ENCODE measurements at regions not wholly inside any gene's neighbourhood (a gene's known extent, or its start where the extent isn't known, plus 50 kb on each side); places are given as distances from the start of the nearest gene placed in this dataset.
"Not testable (repeated sequence)": the region's sequence is repeated elsewhere in the genome, so short reads cannot be mapped to it uniquely, and the experiment has no call there.

DNA sequence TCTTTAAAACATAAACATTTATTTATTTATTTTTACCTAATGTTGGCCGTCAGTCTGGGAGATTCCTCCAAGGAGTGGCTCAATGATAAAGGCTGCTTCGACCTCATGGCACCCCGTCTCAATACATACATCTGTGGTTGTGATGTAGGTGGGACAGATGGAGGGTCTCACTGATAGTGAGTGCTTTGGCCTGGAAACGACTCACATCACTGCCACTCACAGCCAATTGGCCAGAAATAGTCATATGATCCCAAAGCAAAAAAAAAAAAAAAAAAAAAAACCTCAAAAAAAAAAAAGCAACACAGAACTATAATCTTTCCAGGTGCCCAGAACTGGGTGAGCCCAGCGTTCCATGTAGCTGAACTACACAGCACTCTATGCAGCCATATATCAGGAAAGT lies 125.4 kb downstream of the PSAT1 start:
- Histone ChIP-seq H3K9me3 (replicated peaks) (no peaks in the 10 kb centered on the region), H3K36me3 (no peaks in the 10 kb centered on the region), H3K4me1 (no peaks in the 10 kb centered on the region), H3K27ac (no peak overlapping the region), H3K27me3 (no peaks in the 10 kb centered on the region), H3K4me3 (no peak overlapping the region)
- DNase-seq: no peak

DNA sequence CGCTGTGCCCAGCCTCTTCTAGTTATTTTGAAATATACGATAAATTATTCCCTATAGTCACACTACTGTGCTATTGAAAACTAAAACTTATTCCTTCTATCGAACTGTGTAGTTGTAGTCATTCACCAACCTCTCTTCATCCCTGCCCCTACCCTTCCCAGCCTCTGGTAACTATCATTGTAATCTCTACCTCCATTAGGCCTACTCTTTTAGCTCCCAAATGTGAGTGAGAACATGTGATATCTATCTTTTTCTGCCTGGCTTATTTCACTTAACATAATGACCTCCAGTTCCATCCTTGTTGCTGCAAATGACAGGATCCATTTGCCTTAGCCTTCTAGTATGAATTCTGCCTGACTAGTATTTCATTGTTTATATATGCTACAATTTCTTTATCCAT lies 127.4 kb downstream of the PSAT1 start:
- DNase-seq: no peak
- no peaks in the 10 kb centered on the region for H3K9me3 ChIP-seq (replicated peaks)

DNA sequence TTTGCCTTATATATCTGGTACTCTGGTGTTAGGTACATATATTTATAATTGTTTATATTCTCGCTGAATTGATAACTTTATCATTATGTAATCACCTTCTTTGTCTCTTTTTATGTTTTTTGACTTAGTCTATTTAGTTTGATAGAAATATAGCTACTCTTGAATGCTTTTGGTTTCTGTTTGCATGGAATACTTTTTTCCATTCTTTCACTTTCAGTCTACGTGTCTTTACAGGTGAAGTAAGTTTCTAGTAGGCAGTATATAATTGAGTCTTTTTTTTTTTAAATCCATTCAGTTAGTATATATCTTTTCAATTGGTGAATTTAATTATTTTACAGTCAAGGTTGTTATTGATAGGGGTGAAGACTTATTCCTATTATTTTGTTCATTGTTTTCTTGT lies 131.7 kb downstream of the PSAT1 start:
- H3K4me1 ChIP-seq: no peaks in the 10 kb centered on the region
- no peak overlapping the region for H3K27ac ChIP-seq
- no peaks in the 10 kb centered on the region for H3K36me3 ChIP-seq
- H3K9me3 ChIP-seq (replicated peaks): no peaks in the 10 kb centered on the region
- H3K4me3 ChIP-seq: no peak overlapping the region
- H3K27me3 ChIP-seq: no peaks in the 10 kb centered on the region
- no peak for DNase-seq

More for the DNA sequence above, 127.4 kb downstream of the PSAT1 start:
- Histone ChIP-seq H3K4me3 (no peak overlapping the region), H3K36me3 (no peaks in the 10 kb centered on the region), H3K27me3 (no peaks in the 10 kb centered on the region), H3K27ac (no peak overlapping the region), H3K4me1 (no peaks in the 10 kb centered on the region)

DNA sequence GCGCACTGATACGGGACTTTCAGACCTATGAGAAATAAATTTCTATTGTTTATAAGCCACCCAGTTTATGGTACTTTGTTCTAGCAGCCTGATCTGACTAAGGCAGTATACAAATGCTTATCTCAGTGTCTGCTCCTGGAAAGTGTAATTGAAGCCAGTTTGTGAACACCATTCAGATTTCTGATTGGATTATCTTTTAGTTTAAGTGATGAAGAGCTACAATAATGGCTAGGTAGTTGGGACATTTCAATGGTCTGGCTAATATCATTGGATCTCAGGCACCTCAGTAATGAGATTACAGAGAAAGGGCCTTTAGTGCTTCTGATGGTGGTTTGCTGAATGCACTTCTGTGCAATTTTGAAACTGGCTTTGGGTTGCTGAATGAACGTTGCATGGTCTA lies 133.5 kb downstream of the PSAT1 start:
- peaks cover 3% of the 10 kb centered on the region; the same call in 1 of the 2 replicates for H3K4me1 ChIP-seq
- DNase-seq: no peak
- H3K27ac ChIP-seq: no peak overlapping the region
- H3K27me3 ChIP-seq: no peaks in the 10 kb centered on the region
- H3K4me3 ChIP-seq: no peak overlapping the region
- no peaks in the 10 kb centered on the region for H3K9me3 ChIP-seq (replicated peaks)
- H3K36me3 ChIP-seq: no peaks in the 10 kb centered on the region

DNA sequence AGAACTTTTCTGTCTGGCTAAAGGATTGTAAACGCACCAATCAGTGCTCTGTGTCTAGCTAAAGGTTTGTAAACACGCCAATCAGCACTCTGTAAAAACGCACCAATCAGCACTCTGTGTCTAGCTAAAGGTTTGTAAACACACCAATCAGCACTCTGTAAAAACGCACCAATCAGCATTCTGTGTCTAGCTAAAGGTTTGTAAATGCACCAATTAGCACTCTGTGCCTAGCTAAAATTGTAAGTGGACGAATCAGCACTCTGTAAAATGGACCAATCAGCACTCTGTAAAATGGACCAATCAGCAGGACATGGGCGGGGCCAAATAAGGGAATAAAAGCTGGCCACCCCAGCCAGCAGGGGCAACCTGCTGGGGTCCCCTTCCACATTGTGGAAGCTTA lies 134.1 kb downstream of the PSAT1 start:
- not testable (repeated sequence) for DNase-seq; H3K4me3 ChIP-seq; H3K9me3 ChIP-seq (replicated peaks); H3K27me3 ChIP-seq; H3K36me3 ChIP-seq; H3K27ac ChIP-seq; H3K4me1 ChIP-seq

DNA sequence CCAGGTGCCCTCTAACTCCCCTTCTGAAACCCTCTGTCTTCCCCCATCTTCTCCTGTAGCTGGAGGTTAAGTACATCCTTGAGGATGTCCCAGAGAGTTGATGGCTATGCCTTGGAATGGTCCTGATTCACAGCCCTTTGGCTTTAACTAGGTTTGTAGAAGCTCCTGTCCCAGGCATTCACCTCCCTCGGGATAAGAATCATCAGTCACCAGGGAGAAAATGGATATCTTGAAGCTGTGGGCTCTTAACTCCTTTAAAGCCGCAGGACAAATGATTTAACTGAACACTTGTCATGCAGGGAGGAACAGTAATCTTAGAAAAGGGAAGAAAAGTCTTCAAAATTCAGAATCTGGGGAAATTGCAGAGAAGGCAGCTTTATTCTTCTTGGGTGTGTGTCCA lies 139.9 kb downstream of the PSAT1 start:
- no peak for DNase-seq
- no peak overlapping the region for H3K4me3 ChIP-seq
- no peaks in the 10 kb centered on the region for H3K27me3 ChIP-seq
- no peaks in the 10 kb centered on the region for H3K9me3 ChIP-seq (replicated peaks)
- no peaks in the 10 kb centered on the region for H3K36me3 ChIP-seq
- H3K4me1 ChIP-seq: peaks cover 16% of the 10 kb centered on the region
- H3K27ac ChIP-seq: no peak overlapping the region

DNA sequence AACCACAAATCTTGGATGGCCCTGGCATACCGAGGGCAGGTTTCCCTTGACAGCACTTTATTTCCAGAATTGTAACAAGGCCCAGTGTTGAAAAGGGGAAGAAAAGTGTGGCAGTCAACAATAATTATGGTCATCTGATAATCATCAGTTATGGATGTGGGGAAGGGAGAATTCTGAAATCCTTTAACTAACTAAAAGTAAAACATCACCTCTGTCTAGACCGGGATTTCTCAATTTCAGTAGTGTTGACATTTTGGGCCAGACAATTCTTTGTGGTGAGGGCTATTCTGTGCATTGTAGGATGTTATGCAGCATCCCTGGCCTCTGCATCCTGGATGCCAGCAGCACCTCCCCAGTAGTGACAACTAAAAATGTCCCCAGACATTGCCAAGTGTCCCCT lies 140.4 kb downstream of the PSAT1 start:
- H3K9me3 ChIP-seq (replicated peaks): no peaks in the 10 kb centered on the region
- no peak for DNase-seq

DNA sequence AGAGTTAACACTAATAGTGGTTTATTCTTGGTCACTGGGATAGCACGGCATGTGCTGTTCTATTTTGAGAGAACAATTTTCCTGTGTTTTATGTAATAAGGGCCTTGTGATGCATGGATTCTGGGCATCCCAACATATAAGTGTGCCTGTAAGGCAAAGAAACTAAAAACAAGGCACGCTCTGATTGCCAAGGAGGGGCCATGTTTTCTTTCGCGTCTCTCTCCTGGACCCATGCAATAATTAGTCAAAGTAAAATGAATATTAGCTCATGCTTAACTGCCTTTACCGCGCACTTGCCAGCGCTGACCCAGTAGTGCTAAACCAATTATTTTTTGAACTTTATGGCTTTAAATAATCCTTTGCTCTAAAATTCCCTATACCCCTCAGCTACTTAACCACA lies 140.9 kb downstream of the PSAT1 start:
- H3K4me1 ChIP-seq: peaks cover 16% of the 10 kb centered on the region
- H3K27me3 ChIP-seq: no peaks in the 10 kb centered on the region
- H3K4me3 ChIP-seq: no peak overlapping the region; the same call in 1 of the 2 replicates
- DNase-seq: no peak
- no peaks in the 10 kb centered on the region for H3K9me3 ChIP-seq (replicated peaks)
- H3K27ac ChIP-seq: no peak overlapping the region
- no peaks in the 10 kb centered on the region for H3K36me3 ChIP-seq

More for the DNA sequence above, 140.4 kb downstream of the PSAT1 start:
- Histone ChIP-seq H3K27me3 (no peaks in the 10 kb centered on the region), H3K36me3 (no peaks in the 10 kb centered on the region), H3K4me3 (no peak overlapping the region), H3K27ac (no peak overlapping the region), H3K4me1 (peaks cover 16% of the 10 kb centered on the region)

DNA sequence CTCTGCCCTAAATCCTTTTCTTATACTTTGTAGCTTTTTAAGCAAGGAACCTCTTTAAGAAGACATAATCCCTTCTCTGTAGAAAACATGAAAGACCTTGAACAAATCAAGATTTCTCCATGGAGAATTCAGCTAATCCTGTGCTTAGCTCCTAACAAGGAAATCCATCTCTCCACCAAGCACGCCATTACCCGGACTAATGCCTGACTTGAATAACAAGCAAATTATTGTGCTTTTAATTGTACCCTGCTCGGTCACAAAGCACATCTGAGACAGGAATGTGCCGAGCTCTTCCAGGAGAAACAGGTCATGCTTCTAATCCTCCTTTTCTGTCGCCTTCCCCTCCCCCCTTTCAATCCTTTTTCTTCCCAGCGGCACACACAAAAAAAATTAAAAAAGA lies 141.3 kb downstream of the PSAT1 start:
- no peaks in the 10 kb centered on the region for H3K9me3 ChIP-seq (replicated peaks)
- H3K36me3 ChIP-seq: no peaks in the 10 kb centered on the region
- H3K4me3 ChIP-seq: peak overlapping the region; percentile 43
- DNase-seq: peak; percentile 18 to 44
- H3K27ac ChIP-seq: peak overlapping the region; percentile 5; the same call in 1 of the 2 replicates
- H3K27me3 ChIP-seq: no peaks in the 10 kb centered on the region
- peaks cover 16% of the 10 kb centered on the region for H3K4me1 ChIP-seq

DNA sequence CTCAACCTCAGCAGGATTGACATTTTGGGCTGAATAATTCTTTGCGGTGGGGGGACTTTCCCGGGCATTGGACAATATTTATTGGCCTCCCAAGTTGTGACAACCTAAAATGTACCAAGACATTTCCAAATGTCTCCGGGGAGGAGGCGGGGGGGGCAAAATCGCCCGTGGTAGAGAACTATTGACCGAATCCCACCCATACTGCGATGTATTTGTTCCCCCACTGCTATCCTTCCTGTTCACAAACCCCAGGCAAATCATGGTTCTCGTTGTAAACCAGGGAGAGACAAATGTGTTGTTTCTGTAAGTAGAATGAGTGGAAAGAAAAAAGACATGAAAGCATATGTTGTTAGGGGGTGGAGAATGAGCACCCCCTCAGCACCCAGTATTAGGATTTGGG lies 141.9 kb downstream of the PSAT1 start:
- Histone ChIP-seq H3K4me1 (peaks cover 16% of the 10 kb centered on the region), H3K27ac (peak overlapping the region; percentile 5; the same call in 1 of the 2 replicates), H3K4me3 (peak overlapping the region; percentile 43), H3K36me3 (no peaks in the 10 kb centered on the region), H3K9me3 (replicated peaks) (no peaks in the 10 kb centered on the region), H3K27me3 (no peaks in the 10 kb centered on the region)
- DNase-seq: peak in 1 of 2 experiments; percentile 41

DNA sequence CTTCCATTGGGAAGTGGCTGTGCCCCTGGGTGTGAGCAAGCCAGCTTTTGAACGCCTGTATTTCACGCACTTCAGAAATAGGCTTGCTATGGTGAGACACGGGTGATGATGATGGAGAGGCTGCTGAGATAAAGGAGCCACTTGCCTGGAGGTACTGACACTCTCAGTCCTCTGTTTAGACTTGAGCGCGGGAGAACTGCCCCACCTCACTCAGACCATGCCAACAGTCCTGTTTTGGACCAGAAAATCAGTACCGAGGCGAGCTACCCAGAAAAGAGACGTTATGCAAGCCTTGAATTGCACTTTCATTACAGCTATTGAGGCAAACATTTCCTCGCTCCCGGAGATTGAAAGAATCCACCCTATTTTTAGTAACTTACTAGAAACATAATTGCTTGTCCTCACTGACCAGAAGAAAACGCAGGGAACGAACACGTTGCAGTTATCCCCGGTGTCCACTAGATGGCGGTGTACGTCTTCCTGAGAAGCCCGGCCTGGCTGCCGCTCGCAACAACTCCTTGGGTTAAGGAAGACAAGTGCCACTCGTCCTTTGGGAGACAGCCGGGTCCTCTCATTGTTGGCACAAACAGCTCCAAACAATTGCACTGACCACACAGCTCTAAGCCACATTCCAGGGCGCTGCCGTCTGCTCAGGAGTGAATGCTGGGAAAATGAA lies 142.4 kb downstream of the PSAT1 start:
- peak; percentile 86 to 96 for DNase-seq
- Histone ChIP-seq H3K27me3 (no peaks in the 10 kb centered on the region), H3K4me3 (peak overlapping the region; percentile 43), H3K9me3 (replicated peaks) (no peaks in the 10 kb centered on the region), H3K27ac (no peak overlapping the region; the same call in 1 of the 2 replicates), H3K4me1 (peaks cover 16% of the 10 kb centered on the region), H3K36me3 (no peaks in the 10 kb centered on the region)

DNA sequence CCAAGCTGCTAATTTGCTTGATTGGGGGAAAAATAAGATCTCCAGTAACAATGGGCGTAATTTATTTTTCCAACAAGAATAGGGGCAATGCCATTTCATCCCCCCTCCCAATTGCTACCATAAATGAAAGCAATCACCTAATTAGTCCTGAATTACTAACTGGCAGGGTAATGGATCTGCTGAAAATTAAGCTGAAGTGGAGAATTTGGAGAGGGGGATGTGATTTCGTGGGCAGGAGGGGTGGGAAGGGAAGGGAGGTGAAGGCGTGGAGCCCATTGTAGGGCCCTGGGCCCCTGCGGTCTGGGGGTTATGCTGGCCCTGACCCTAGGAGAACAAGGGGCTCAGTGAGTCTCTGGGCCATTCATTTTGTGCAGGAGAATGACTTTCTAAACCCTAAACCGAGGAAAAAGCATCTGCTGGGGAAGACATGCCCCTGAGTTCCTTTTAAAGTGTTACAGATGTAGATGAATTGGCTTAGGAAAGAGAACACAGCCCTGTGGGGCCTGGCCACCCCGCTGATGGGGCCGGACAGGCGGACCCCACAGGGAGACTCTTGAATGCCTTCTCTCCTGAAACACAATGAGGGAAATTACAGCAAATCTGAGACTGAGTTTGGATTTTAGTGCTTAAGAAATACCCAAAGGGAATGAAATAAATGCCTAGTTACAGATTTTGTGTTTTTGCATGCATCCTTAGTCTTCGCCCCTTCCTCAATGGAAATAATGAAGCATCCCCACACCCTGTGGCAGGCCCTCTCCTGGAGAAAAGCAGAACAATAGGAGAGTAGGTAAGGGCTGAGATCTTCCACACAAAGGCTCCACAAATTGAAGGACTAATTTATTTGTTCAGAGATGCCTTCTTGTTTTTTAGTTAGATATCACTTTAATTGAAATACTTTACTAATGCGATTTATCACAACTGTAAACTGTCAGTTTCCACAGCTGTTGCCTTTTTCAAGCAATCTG lies 143.2 kb downstream of the PSAT1 start:
- Histone ChIP-seq H3K4me1 (peaks cover 13% of the 10 kb centered on the region), H3K4me3 (no peak overlapping the region; the same call in 1 of the 2 replicates), H3K9me3 (replicated peaks) (no peaks in the 10 kb centered on the region), H3K36me3 (no peaks in the 10 kb centered on the region), H3K27me3 (no peaks in the 10 kb centered on the region), H3K27ac (no peak overlapping the region)
- DNase-seq: peak in 1 of 2 experiments; percentile 43

DNA sequence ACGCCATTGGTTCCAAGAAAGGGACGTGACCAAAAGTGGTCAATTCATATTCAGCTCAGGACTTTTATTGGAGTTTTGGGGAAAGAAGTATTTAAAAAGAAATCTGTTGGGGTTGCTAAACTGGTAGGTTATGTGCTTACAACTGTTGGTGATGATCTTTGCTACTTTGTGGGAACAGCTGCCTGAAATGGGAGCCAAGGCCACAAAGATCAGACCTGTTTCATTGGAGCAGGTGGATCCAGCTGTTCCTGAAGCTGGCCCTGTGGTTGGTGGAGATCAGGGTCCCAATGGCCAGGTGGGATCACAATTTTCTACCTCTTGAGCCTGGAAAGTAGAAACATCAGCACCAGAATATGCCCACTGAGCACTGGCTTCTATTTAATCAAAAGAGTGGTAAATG lies 144.5 kb downstream of the PSAT1 start:
- Histone ChIP-seq H3K27ac (no peak overlapping the region), H3K9me3 (replicated peaks) (no peaks in the 10 kb centered on the region), H3K27me3 (no peaks in the 10 kb centered on the region), H3K36me3 (no peaks in the 10 kb centered on the region), H3K4me3 (no peak overlapping the region), H3K4me1 (peaks cover 13% of the 10 kb centered on the region)
- peak in 1 of 2 experiments; percentile 30 for DNase-seq

DNA sequence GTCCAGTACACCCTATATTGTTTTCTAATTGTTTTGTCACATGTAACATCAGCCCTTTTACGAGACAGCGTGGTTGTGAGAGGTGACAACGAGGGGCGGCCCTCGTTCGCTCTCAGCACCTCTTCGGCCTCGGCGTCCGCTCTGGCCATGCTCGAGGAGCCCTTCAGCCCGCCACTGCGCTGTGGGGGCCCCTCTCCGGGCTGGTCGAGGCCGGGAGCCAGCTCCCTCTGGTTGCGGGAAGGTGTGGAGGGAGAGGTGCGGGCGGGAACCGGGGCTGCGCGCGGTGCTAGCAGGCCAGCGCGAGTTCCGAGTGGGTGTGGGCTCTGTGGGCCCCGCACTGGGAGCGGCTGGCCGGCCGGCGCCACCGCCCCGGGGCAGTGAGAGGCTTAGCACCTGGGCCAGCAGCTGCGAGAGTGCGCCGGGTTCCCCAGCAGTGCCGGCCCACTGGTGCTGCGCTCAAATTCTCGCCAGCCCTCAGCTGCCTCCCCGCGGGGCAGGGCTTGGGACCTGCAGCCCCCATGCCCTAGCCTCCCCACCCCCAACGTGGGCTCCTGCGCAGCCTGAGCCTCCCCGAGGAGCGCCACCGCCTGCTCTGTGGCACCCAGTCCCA lies 145.0 kb downstream of the PSAT1 start:
- no peak for DNase-seq
- Histone ChIP-seq H3K4me1 (peaks cover 13% of the 10 kb centered on the region), H3K9me3 (replicated peaks) (no peaks in the 10 kb centered on the region), H3K4me3 (no peak overlapping the region), H3K27ac (no peak overlapping the region), H3K27me3 (no peaks in the 10 kb centered on the region), H3K36me3 (no peaks in the 10 kb centered on the region)

DNA sequence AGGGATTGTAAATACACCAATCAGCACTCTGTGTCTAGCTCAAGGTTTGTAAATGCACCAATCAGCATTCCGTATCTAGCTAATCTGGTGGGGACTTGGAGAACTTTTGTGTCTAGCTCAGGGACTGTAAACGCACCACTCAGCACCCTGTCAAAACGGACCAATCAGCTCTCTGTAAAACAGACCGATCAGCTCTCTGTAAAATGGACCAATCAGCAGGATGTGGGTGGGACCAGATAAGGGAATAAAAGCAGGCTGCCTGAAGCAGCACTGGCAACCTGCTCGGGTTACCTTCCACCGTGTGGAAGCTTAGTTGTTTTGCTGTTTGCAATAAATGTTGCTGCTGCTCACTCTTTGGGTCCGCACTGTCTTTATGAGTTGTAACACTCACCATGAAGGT lies 145.7 kb downstream of the PSAT1 start:
- peaks cover 13% of the 10 kb centered on the region for H3K4me1 ChIP-seq
- H3K27ac ChIP-seq; H3K4me3 ChIP-seq; DNase-seq; H3K27me3 ChIP-seq; H3K9me3 ChIP-seq (replicated peaks); H3K36me3 ChIP-seq: not testable (repeated sequence)
